Testis (tissue), 2 donors: ENCODE measurements at regions not wholly inside any gene's neighbourhood (a gene's known extent, or its start where the extent isn't known, plus 50 kb on each side); places are given as distances from the start of the nearest gene placed in this dataset.
A peak's percentile ranks its signal among the peaks of the same experiment; 100 is the strongest.

Source experiments
- POLR2A ChIP-seq: fragments of 450-650 bp; IDR thresholded peaks from one replicate; pipeline ENCODE4 v1.6.1; 2017; ENCODE audit warnings: antibody characterized with exemption, mild to moderate bottlenecking, moderate library complexity
- TF ChIP-seq, protein P1 (sequence below), 3 experiments: fragments of 450-650 bp in 2 of 3; fragments of 200-600 bp in 1 of 3; sonication (generic) in 1 of 3; IDR thresholded peaks; one replicate each; pipeline ENCODE4 v1.5.1; 2016 to 2019; ENCODE audit warnings: antibody characterized with exemption in 3 of 3, mild to moderate bottlenecking in 2 of 3, moderate library complexity in 1 of 3

DNA sequence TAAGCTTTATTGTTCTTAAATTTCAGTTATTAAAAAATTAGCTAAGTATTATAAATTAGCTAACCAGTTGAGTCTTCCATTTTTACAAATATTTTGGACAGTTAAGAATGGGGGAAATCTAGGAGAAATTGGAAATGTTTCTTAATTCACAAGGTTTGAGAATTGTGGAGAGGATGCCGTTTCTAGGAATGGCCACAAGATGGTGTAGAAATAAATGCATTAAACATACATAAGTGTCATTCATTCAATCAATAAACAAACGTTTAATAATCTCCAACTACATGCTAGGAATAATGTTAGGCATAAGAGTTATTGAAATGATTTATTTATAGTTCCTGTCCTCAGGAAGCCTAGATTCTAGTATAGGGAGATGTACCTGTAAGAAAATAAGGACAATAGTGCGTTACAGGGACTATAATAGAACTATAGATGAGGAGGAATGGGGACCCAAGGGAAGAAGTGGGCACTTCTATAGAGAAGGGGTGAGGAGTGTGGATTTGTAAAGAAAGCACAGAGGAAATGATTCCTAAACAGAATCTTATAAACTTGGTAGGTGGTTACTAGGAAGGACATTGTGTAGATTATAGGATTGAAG, 195.7 kb upstream of the ANK2 start:
- TF ChIP-seq, protein P1, sequence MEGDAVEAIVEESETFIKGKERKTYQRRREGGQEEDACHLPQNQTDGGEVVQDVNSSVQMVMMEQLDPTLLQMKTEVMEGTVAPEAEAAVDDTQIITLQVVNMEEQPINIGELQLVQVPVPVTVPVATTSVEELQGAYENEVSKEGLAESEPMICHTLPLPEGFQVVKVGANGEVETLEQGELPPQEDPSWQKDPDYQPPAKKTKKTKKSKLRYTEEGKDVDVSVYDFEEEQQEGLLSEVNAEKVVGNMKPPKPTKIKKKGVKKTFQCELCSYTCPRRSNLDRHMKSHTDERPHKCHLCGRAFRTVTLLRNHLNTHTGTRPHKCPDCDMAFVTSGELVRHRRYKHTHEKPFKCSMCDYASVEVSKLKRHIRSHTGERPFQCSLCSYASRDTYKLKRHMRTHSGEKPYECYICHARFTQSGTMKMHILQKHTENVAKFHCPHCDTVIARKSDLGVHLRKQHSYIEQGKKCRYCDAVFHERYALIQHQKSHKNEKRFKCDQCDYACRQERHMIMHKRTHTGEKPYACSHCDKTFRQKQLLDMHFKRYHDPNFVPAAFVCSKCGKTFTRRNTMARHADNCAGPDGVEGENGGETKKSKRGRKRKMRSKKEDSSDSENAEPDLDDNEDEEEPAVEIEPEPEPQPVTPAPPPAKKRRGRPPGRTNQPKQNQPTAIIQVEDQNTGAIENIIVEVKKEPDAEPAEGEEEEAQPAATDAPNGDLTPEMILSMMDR (IDR thresholded peaks at IDR 0.05), result peak in 1 of 3 experiments; percentile 28
- TF ChIP-seq POLR2A, result no peak
